HL-60 (cell line): ENCODE measurements at regions not wholly inside any gene's neighbourhood (a gene's known extent, or its start where the extent isn't known, plus 50 kb on each side); places are given as distances from the start of the nearest gene placed in this dataset.

Source experiments
- CTCF ChIP-seq: IDR thresholded peaks from one replicate; pipeline ENCODE4 v1.5.1; 2011; ENCODE audit warnings: low read length, control low read depth, inconsistent platforms; ENCODE audit not compliant: insufficient read depth
- GABPA ChIP-seq: IDR thresholded peaks from 2 replicates; pipeline ENCODE4 v1.6.1; 2012; ENCODE audit warnings: low read depth
- POLR2AphosphoS5 ChIP-seq: IDR thresholded peaks from 2 replicates; pipeline ENCODE4 v1.6.1; 2012; ENCODE audit warnings: low read depth
- REST ChIP-seq: IDR thresholded peaks from 2 replicates; pipeline ENCODE4 v1.6.1; 2012; ENCODE audit warnings: low read depth; ENCODE audit not compliant: insufficient replicate concordance

- no peak for TF ChIP-seq CTCF
- TF ChIP-seq POLR2AphosphoS5: no peak
- no peak for TF ChIP-seq REST
- TF ChIP-seq GABPA: no peak
Measured at GRCh38 chr13:55234311-55234710, 1906.4 kb upstream of the PRR20A start.
